ENCODE measurements at regions not wholly inside any gene's neighbourhood (a gene's known extent, or its start where the extent isn't known, plus 50 kb on each side); places are given as distances from the start of the nearest gene placed in this dataset.

DNA sequence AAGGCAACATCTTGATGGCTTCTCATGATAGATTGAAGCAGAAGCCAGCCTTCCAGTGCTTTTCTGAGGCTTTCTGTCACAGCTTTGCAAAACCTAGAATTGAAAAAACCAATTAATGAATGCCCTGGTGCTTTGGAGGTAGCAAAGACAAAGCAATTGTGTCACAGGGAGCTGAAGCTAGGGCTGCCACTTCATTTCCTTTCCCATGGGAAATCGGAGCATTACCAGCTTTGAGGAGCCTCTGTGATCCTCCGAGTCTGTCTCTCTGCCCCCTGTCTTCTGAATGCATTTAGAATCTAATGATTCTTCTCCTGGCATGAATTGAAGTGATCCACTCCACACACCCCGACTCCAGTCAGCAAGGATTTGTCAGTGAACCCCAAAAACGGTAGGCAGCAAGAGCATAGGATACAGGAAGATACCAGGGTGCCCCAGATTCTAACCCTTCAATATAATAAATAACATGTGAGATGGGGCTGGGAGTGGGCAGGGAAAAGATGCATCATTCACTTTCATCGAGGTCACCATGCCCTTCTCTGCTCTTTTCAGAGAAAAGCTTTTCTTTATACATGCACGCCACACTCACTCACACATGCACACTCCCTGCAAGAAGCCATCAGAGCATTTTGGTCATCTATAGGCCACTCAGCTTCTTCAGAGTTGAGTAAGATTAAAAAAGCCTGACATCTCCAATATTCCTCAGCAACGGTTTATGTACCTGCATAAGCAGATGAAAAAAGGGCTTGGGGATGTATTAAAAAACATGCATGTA, 247.7 kb upstream of the ZNF462 start:
- no peaks in the 10 kb centered on the region for H3K9me3 ChIP-seq
- H3K36me3 ChIP-seq: no peaks in the 10 kb centered on the region
- no peak overlapping the region for H3K27ac ChIP-seq
- TF ChIP-seq POLR2AphosphoS5 (IDR thresholded peaks at IDR 0.05) (no peak), POLR2A (IDR thresholded peaks at IDR 0.05) (no peak), EP300 (IDR thresholded peaks at IDR 0.05) (no peak)
- TF ChIP-seq, protein P1, sequence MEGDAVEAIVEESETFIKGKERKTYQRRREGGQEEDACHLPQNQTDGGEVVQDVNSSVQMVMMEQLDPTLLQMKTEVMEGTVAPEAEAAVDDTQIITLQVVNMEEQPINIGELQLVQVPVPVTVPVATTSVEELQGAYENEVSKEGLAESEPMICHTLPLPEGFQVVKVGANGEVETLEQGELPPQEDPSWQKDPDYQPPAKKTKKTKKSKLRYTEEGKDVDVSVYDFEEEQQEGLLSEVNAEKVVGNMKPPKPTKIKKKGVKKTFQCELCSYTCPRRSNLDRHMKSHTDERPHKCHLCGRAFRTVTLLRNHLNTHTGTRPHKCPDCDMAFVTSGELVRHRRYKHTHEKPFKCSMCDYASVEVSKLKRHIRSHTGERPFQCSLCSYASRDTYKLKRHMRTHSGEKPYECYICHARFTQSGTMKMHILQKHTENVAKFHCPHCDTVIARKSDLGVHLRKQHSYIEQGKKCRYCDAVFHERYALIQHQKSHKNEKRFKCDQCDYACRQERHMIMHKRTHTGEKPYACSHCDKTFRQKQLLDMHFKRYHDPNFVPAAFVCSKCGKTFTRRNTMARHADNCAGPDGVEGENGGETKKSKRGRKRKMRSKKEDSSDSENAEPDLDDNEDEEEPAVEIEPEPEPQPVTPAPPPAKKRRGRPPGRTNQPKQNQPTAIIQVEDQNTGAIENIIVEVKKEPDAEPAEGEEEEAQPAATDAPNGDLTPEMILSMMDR (IDR thresholded peaks at IDR 0.05): no peak
- H3K4me3 ChIP-seq: no peak overlapping the region
- ATAC-seq: no peak
- H3K27me3 ChIP-seq: no peaks in the 10 kb centered on the region
- 80 to 83% methylated on average over 3 to 7 of the region's 7 CpGs for WGBS, 2 donors (ENCODE audit: low coverage in 1 of 2)
- H3K4me1 ChIP-seq: peaks cover 0 to 7% (median 0%) of the 10 kb centered on the region in 3 donors

DNA sequence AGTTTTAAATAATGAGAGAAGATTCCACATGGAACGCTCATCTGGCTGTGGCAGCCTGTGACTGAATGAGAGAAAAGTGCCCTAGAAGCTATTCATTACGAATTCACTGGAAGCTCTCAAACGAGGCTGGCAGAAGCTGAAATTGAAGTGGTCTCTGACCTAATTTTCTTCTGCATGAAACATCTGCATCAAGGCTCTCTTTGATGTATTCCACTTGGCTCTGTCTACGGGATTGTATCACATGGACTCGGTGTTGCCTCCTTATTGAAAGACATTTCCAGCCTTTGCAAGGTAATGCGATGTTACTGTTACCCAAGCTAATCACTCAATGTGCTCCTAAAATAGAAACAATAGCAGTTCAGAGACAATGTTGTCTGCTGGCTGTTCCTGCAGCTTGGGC, 246.9 kb upstream of the ZNF462 start:
- ATAC-seq: no peak
- H3K9me3 ChIP-seq: no peaks in the 10 kb centered on the region
- TF ChIP-seq EP300 (IDR thresholded peaks at IDR 0.05) (no peak), POLR2AphosphoS5 (IDR thresholded peaks at IDR 0.05) (no peak), POLR2A (IDR thresholded peaks at IDR 0.05) (no peak)
- TF ChIP-seq, protein P1 (IDR thresholded peaks at IDR 0.05): no peak
- H3K4me1 ChIP-seq: peaks cover 0 to 7% (median 0%) of the 10 kb centered on the region in 3 donors
- H3K27me3 ChIP-seq: no peaks in the 10 kb centered on the region
- H3K27ac ChIP-seq: no peak overlapping the region
- no peaks in the 10 kb centered on the region for H3K36me3 ChIP-seq
- H3K4me3 ChIP-seq: no peak overlapping the region
- WGBS, 2 donors (ENCODE audit: low coverage in 1 of 2): 13 to 45% methylated on average over 4 to 6 of the region's 6 CpGs

DNA sequence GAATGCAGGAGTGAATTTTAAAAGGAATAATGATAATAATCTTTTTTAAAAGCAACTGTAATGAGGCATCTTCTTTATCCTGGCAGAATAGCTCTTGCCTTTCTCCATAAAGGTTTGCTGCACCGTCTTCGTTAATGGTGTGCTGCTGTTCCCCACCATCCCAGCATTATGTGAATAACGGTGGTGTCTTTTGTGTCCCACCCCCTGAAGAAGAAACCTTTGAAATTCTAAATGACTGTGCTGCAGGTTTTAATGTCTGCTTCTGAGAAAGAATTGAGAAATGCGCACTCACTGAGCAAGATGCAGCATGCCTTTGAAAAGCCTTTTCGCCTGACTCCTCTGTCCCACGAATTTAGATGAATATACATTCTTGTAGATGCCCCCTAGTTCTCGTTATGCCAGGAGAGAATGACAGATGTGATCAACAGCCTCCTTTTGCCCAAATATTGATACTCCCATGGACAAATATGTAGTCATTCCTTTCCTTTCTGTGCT, 246.1 kb upstream of the ZNF462 start:
- H3K36me3 ChIP-seq: no peaks in the 10 kb centered on the region
- H3K4me3 ChIP-seq: no peak overlapping the region
- H3K4me1 ChIP-seq: peaks cover 0 to 7% (median 0%) of the 10 kb centered on the region in 3 donors
- no peaks in the 10 kb centered on the region for H3K27me3 ChIP-seq
- 75 to 91% methylated on average over 5 to 7 of the region's 7 CpGs for WGBS, 2 donors (ENCODE audit: low coverage in 1 of 2)
- H3K9me3 ChIP-seq: no peaks in the 10 kb centered on the region
- no peak overlapping the region for H3K27ac ChIP-seq
- ATAC-seq: no peak
- no peak for TF ChIP-seq POLR2A (IDR thresholded peaks at IDR 0.05)
- TF ChIP-seq EP300 (IDR thresholded peaks at IDR 0.05): no peak
- no peak for TF ChIP-seq POLR2AphosphoS5 (IDR thresholded peaks at IDR 0.05)
- TF ChIP-seq, protein P1 (IDR thresholded peaks at IDR 0.05): no peak

DNA sequence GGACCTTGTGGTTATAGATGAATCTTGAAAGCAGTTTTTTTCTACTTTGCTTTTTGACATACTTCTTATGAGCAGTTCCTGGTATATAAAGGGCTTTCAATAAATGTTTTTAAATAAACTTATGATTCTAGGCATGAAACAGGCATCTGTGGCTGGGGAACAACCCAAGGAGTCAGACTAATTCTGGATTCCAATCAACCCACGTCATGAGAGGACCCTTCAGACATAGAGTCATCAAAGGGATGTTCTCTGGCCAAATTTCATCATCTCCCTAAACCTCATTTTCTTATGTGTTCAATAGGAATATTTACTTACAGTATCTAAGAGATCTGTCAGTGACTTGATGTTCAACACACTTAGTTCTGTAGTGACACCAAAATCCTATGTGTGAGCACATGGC, 243.8 kb upstream of the ZNF462 start:
- ATAC-seq: no peak
- no peak overlapping the region for H3K27ac ChIP-seq
- no peak overlapping the region for H3K4me3 ChIP-seq
- TF ChIP-seq POLR2AphosphoS5 (IDR thresholded peaks at IDR 0.05) (no peak), POLR2A (IDR thresholded peaks at IDR 0.05) (no peak), EP300 (IDR thresholded peaks at IDR 0.05) (no peak)
- TF ChIP-seq, protein P1 (IDR thresholded peaks at IDR 0.05): no peak
- H3K4me1 ChIP-seq: no peaks in the 10 kb centered on the region
- no peaks in the 10 kb centered on the region for H3K36me3 ChIP-seq
- 67 to 75% methylated on average over 1 of the region's 1 CpG for WGBS, 2 donors (ENCODE audit: low coverage in 1 of 2)
- no peaks in the 10 kb centered on the region for H3K9me3 ChIP-seq
- H3K27me3 ChIP-seq: no peaks in the 10 kb centered on the region

DNA sequence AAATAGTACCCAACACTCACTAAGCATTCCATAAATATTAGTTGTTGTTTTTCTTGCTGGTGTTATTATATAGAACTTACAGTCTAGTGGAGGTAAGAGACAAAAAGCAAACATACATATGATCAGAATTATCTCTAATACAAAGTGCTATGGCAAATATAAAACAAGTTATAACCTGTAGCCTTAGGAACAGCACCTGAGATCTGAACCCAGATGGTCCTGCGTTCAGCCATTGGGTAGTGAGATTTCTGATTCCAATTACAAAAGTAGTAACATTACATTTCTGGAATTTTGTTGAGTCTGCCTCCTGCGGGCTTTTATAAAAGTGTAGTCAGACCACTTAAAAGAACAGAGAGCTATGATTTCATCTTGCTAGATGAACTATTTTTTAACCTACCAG, 242.9 kb upstream of the ZNF462 start:
- TF ChIP-seq EP300 (IDR thresholded peaks at IDR 0.05) (no peak), POLR2A (IDR thresholded peaks at IDR 0.05) (no peak), POLR2AphosphoS5 (IDR thresholded peaks at IDR 0.05) (no peak)
- TF ChIP-seq, protein P1 (IDR thresholded peaks at IDR 0.05): no peak
- WGBS, 2 donors (ENCODE audit: low coverage in 1 of 2): 89 to 91% methylated on average over 2 of the region's 2 CpGs
- no peaks in the 10 kb centered on the region for H3K36me3 ChIP-seq
- no peak overlapping the region for H3K4me3 ChIP-seq
- no peaks in the 10 kb centered on the region for H3K27me3 ChIP-seq
- ATAC-seq: no peak
- no peak overlapping the region for H3K27ac ChIP-seq
- no peaks in the 10 kb centered on the region for H3K9me3 ChIP-seq
- no peaks in the 10 kb centered on the region for H3K4me1 ChIP-seq
